GM21717 (cell line): ENCODE measurements at regions not wholly inside any gene's neighbourhood (a gene's known extent, or its start where the extent isn't known, plus 50 kb on each side); places are given as distances from the start of the nearest gene placed in this dataset.

Source experiments
- ATAC-seq: cut with Tn5 transposase; IDR thresholded peaks from one replicate; pipeline ENCODE4 v1.9.1; 2021; ENCODE audit warnings: mild to moderate bottlenecking, moderate library complexity; ENCODE audit not compliant: unreplicated experiment

DNA sequence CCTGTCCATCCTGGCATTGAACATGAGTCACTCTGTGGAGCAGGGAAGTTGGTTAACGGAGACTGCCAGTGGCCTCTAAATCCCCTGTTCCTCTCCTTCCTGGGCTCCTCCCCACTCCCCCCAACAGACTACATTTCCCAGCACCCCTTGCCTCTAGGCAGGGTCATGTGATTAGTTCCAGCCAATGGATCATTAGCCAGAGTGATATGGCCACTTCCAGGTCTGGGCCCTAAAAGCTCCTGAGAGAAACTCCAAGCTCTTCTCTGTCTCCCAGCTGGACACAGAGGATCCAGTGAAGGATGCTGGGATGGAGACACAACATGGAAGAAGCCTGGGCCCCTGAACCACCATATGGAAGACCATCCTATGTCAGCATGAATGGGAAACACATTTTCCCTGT, 54.4 kb upstream of the RFLNA start:
- ATAC-seq = no peak

DNA sequence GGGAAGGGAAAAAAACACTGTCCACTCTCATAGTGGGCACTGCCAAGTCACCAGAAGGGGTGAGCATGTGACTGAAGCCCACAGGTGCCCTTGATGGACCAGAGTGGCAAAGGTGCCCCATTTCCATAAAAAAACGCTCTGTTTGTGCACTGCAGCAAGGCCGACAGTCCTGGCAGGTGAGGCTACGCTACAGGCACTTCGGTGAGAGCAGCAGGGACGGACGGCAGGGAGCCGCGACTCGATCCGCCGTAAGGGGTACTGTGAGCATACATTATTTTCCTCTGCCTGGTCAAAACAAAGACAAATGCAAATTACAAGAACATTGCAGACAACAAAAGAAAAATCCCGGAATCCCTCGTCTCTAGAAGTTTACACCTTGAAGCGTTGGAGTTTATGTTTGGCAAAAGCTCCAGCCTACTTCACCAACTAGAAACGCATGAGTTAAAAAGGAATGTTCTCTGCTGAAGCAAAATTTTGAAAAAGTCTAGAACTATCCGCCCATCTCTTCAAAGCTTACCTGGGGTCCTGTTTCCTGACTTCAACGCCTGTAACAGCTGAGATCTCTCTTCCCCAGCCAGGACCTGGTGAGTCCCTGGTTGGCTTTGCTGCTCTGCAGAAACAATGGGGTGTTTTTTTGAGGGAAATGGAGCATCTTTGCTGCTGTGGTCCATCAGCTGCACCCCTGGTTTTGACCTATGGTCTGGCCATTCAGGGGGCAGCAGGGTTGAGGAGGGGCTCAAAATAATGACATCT, 52.9 kb upstream of the RFLNA start:
- ATAC-seq = no peak

DNA sequence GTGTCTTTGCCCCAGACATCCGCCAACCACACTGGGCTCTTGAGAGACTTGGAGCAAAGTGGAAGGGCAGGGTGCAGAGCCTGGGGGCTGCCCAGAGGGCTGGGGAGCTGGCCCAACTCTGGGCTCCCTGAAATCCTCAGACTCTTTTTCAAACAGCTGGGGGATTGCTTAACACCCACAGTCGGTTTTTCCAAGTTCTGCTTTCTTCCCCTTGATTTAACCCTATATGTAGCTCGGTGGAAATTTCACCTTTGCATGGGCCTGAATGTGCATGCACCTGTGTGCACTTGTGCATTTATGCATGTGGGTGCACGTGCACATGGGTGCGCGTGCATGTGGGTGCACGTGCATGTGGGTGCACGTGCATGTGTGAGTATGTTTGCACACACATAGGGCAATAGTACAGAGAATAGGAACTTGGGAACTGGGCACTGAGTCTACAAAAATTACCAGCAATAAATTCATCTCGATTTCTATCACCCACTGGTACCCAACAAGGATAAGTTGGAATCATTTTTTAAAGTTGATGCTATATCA, 52.3 kb upstream of the RFLNA start:
- no peak for ATAC-seq

DNA sequence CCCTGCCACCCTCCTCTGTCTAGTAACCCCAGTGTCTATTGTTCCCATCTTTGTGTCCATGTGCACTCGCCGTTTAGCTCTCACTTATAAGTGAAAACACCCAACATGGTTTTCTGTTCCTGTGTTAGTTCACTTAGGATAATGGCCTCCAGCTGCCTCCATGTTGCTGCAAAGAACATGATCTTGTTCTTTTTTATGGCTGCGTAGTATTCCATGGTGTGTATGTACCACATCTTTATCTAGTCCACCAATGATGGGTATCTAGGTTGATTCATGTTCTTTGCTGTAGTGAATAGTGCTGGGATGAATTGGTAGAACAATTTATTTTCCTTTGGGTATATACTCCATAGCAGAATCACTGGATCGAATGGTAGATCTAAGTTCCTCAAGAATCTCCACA, 51.0 kb upstream of the RFLNA start:
- ATAC-seq = no peak
